Stimulated activated CD4-positive, alpha-beta T cell treated with anti-CD3 and anti-CD28 coated beads, Interleukin-4, amount 100 ng/mL, for 4 hours (primary cell): ENCODE measurements at regions not wholly inside any gene's neighbourhood (a gene's known extent, or its start where the extent isn't known, plus 50 kb on each side); places are given as distances from the start of the nearest gene placed in this dataset.

Experiments used
- DNase-seq, 2 experiments: peaks; one replicate each; pipeline ENCODE4 v3.0.0-alpha.2; 2020

GRCh38 chr22:49540913-49541692 lies 286.6 kb downstream of the BRD1 start:
- no peak for DNase-seq

- DNase-seq, result no peak
These were observed 287.4 kb downstream of the BRD1 start for GRCh38 chr22:49540084-49540912.

GRCh38 chr22:49538006-49538405 lies 289.7 kb downstream of the BRD1 start:
- DNase-seq, result no peak

GRCh38 chr22:49536571-49537131 lies 291.0 kb downstream of the BRD1 start:
- DNase-seq, result no peak

- no peak for DNase-seq
These were observed 292.0 kb downstream of the BRD1 start for GRCh38 chr22:49535527-49536125.

- DNase-seq, result no peak
These were observed 292.5 kb downstream of the BRD1 start for GRCh38 chr22:49535126-49535525.

- no peak for DNase-seq
These were observed 293.3 kb downstream of the BRD1 start for GRCh38 chr22:49534386-49534785.

- no peak for DNase-seq
These were observed 293.8 kb downstream of the BRD1 start for GRCh38 chr22:49533886-49534285.

- DNase-seq, result no peak
These were observed 294.5 kb downstream of the BRD1 start for GRCh38 chr22:49532869-49533802.

GRCh38 chr22:49531368-49531791 lies 296.3 kb downstream of the BRD1 start:
- DNase-seq, result no peak

- DNase-seq, result no peak
These were observed 296.9 kb downstream of the BRD1 start for GRCh38 chr22:49530671-49531367.

GRCh38 chr22:49528420-49528720 lies 299.3 kb downstream of the BRD1 start:
- no peak for DNase-seq

- DNase-seq, result no peak
These were observed 299.9 kb downstream of the BRD1 start for GRCh38 chr22:49527611-49528419.

GRCh38 chr22:49525801-49526535 lies 301.7 kb downstream of the BRD1 start:
- DNase-seq, result no peak

GRCh38 chr22:49525360-49525759 lies 302.3 kb downstream of the BRD1 start:
- no peak for DNase-seq

GRCh38 chr22:49524362-49524761 lies 303.3 kb downstream of the BRD1 start:
- DNase-seq, result no peak

- DNase-seq, result no peak
These were observed 304.2 kb downstream of the BRD1 start for GRCh38 chr22:49523374-49524008.

- DNase-seq, result no peak
These were observed 304.9 kb downstream of the BRD1 start for GRCh38 chr22:49522582-49523373.

GRCh38 chr22:49521787-49522224 lies 305.9 kb downstream of the BRD1 start:
- DNase-seq, result no peak
